GM19240 (cell line): ENCODE measurements at regions not wholly inside any gene's neighbourhood (a gene's known extent, or its start where the extent isn't known, plus 50 kb on each side); places are given as distances from the start of the nearest gene placed in this dataset.

Experiments
- DNase-seq: peaks from one replicate; pipeline ENCODE4 v3.0.0; 2011; ENCODE audit warnings: low spot score; ENCODE audit not compliant: insufficient read length

- no peak for DNase-seq
Observed at GRCh38 chr16:86452451-86452850, 57.9 kb upstream of the FOXF1 start.

GRCh38 chr16:86455116-86455515, 55.2 kb upstream of the FOXF1 start:
- DNase-seq, result no peak

- no peak for DNase-seq
Observed at GRCh38 chr16:86455640-86456039, 54.7 kb upstream of the FOXF1 start.

GRCh38 chr16:86457501-86458148, 52.7 kb upstream of the FOXF1 start:
- no peak for DNase-seq

GRCh38 chr16:86458149-86458777, 52.1 kb upstream of the FOXF1 start:
- DNase-seq, result no peak

- DNase-seq, result no peak
Observed at GRCh38 chr16:86459266-86459665, 51.1 kb upstream of the FOXF1 start.
